Activated CD8-positive, alpha-beta memory T cell treated with anti-CD3 and anti-CD28 coated beads, Interleukin-2, amount 50 U/mL, for 4 hours (primary cell): ENCODE measurements at regions not wholly inside any gene's neighbourhood (a gene's known extent, or its start where the extent isn't known, plus 50 kb on each side); places are given as distances from the start of the nearest gene placed in this dataset.

Source experiments
- DNase-seq: peaks from one replicate; pipeline ENCODE4 v3.0.0-alpha.2; 2020

GRCh38 chr12:41743835-41744234 is 400.8 kb downstream of the GXYLT1 start:
- no peak for DNase-seq

GRCh38 chr12:41739066-41739465 is 405.6 kb downstream of the GXYLT1 start:
- DNase-seq: no peak

- no peak for DNase-seq
Measured at GRCh38 chr12:41737423-41737822, 407.3 kb downstream of the GXYLT1 start.

GRCh38 chr12:41736436-41736835 is 408.2 kb downstream of the GXYLT1 start:
- DNase-seq: no peak

GRCh38 chr12:41731691-41732090 is 413.0 kb downstream of the GXYLT1 start:
- no peak for DNase-seq

GRCh38 chr12:41731061-41731460 is 413.6 kb downstream of the GXYLT1 start:
- no peak for DNase-seq

- DNase-seq: no peak
Measured at GRCh38 chr12:41724216-41724615, 420.5 kb downstream of the GXYLT1 start.

GRCh38 chr12:41719214-41719613 is 425.5 kb downstream of the GXYLT1 start:
- DNase-seq: no peak

- no peak for DNase-seq
Measured at GRCh38 chr12:41715256-41715655, 429.4 kb downstream of the GXYLT1 start.

GRCh38 chr12:41709463-41710285 is 435.0 kb downstream of the GXYLT1 start:
- DNase-seq: no peak

GRCh38 chr12:41709012-41709411 is 435.7 kb downstream of the GXYLT1 start:
- no peak for DNase-seq

GRCh38 chr12:41706376-41706775 is 438.3 kb downstream of the GXYLT1 start:
- DNase-seq: no peak

- no peak for DNase-seq
Measured at GRCh38 chr12:41701943-41702601, 442.6 kb downstream of the GXYLT1 start.

- no peak for DNase-seq
Measured at GRCh38 chr12:41700940-41701339, 443.7 kb downstream of the GXYLT1 start.

- DNase-seq: no peak
Measured at GRCh38 chr12:41699658-41700057, 445.0 kb downstream of the GXYLT1 start.

- no peak for DNase-seq
Measured at GRCh38 chr12:41697161-41697560, 447.5 kb downstream of the GXYLT1 start.

GRCh38 chr12:41684997-41685396 is 459.7 kb downstream of the GXYLT1 start:
- no peak for DNase-seq

- no peak for DNase-seq
Measured at GRCh38 chr12:41683513-41684240, 461.0 kb downstream of the GXYLT1 start.

- DNase-seq: no peak
Measured at GRCh38 chr12:41683023-41683422, 461.7 kb downstream of the GXYLT1 start.

- no peak for DNase-seq
Measured at GRCh38 chr12:41681898-41682297, 462.8 kb downstream of the GXYLT1 start.

GRCh38 chr12:41680155-41680554 is 464.5 kb downstream of the GXYLT1 start:
- DNase-seq: no peak

GRCh38 chr12:41663598-41664265 is 475.6 kb downstream of the PDZRN4 start:
- no peak for DNase-seq

GRCh38 chr12:41661141-41661765 is 473.1 kb downstream of the PDZRN4 start:
- DNase-seq: no peak
